ENCODE measurements at regions not wholly inside any gene's neighbourhood (a gene's known extent, or its start where the extent isn't known, plus 50 kb on each side); places are given as distances from the start of the nearest gene placed in this dataset.

DNA sequence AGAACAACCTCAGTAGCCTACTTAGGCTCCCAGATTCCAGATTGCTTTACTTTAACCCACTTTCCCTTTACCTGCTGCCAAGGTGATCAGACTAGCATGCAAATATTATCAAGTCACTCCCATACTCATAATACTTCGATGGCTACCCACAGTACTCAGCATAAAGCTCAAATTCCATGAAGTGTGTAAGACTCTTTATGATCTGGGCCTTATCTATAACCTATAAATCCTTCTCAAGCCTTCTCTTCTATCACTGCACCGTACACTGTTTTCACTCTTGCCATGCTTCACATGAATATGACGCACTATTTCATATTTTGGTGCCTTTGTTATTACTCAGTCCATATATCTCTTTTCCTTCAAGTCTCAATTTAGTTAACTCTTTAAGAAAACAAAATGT, 135.2 kb upstream of the TARS1 start:
- in situ Hi-C loops (cut with MboI), result no loop called here
- H3K4me2 ChIP-seq (ENCODE audit: insufficient read depth, low read length), result no peak overlapping the region
- H3K4me3 ChIP-seq, result no peak overlapping the region
- H3K9me3 ChIP-seq (replicated peaks; ENCODE audit: control insufficient read depth, insufficient read depth, low read depth, low read length), result no peaks in the 10 kb centered on the region
- intact Hi-C loops (cut with micrococcal nuclease), result no loop called here
- TF ChIP-seq, protein P1, sequence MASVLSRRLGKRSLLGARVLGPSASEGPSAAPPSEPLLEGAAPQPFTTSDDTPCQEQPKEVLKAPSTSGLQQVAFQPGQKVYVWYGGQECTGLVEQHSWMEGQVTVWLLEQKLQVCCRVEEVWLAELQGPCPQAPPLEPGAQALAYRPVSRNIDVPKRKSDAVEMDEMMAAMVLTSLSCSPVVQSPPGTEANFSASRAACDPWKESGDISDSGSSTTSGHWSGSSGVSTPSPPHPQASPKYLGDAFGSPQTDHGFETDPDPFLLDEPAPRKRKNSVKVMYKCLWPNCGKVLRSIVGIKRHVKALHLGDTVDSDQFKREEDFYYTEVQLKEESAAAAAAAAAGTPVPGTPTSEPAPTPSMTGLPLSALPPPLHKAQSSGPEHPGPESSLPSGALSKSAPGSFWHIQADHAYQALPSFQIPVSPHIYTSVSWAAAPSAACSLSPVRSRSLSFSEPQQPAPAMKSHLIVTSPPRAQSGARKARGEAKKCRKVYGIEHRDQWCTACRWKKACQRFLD (CRISPR knock-in tag; IDR thresholded peaks at IDR 0.05), result no peak
- TF ChIP-seq SIX5 (IDR thresholded peaks at IDR 0.05; ENCODE audit: borderline replicate concordance in 1 of 2, insufficient read depth in 1 of 2, low read depth in 1 of 2, low read length in 2 of 2) (no peak), ZNF282 (CRISPR knock-in tag; IDR thresholded peaks at IDR 0.05) (no peak), GTF2A2 (tag; IDR thresholded peaks at IDR 0.05) (no peak), ZNF384 (IDR thresholded peaks at IDR 0.05; ENCODE audit: low read depth, low read length) (no peak), HLTF (IDR thresholded peaks at IDR 0.05) (no peak), CCAR2 (IDR thresholded peaks at IDR 0.05; ENCODE audit: low read depth, low read length) (no peak), MYBL2 (IDR thresholded peaks at IDR 0.05; ENCODE audit: low read depth) (no peak), MYBL2 (CRISPR knock-in tag; IDR thresholded peaks at IDR 0.05; ENCODE audit: borderline replicate concordance) (no peak), KAT7 (CRISPR knock-in tag; IDR thresholded peaks at IDR 0.05; ENCODE audit: borderline replicate concordance) (no peak)
- TF ChIP-seq, protein P2, sequence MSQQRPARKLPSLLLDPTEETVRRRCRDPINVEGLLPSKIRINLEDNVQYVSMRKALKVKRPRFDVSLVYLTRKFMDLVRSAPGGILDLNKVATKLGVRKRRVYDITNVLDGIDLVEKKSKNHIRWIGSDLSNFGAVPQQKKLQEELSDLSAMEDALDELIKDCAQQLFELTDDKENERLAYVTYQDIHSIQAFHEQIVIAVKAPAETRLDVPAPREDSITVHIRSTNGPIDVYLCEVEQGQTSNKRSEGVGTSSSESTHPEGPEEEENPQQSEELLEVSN (IDR thresholded peaks at IDR 0.05; ENCODE audit: borderline replicate concordance in 1 of 2, extremely low read depth in 1 of 2, insufficient read depth in 1 of 2, insufficient read length in 1 of 2, low read depth in 1 of 2, low read length in 1 of 2, poor library complexity in 1 of 2, severe bottlenecking in 1 of 2), result no peak
- TF ChIP-seq, protein P3, sequence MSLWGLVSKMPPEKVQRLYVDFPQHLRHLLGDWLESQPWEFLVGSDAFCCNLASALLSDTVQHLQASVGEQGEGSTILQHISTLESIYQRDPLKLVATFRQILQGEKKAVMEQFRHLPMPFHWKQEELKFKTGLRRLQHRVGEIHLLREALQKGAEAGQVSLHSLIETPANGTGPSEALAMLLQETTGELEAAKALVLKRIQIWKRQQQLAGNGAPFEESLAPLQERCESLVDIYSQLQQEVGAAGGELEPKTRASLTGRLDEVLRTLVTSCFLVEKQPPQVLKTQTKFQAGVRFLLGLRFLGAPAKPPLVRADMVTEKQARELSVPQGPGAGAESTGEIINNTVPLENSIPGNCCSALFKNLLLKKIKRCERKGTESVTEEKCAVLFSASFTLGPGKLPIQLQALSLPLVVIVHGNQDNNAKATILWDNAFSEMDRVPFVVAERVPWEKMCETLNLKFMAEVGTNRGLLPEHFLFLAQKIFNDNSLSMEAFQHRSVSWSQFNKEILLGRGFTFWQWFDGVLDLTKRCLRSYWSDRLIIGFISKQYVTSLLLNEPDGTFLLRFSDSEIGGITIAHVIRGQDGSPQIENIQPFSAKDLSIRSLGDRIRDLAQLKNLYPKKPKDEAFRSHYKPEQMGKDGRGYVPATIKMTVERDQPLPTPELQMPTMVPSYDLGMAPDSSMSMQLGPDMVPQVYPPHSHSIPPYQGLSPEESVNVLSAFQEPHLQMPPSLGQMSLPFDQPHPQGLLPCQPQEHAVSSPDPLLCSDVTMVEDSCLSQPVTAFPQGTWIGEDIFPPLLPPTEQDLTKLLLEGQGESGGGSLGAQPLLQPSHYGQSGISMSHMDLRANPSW (CRISPR knock-in tag; IDR thresholded peaks at IDR 0.05), result no peak
- no peaks in the 10 kb centered on the region for H3K36me3 ChIP-seq (ENCODE audit: control insufficient read depth, insufficient read depth, low read length)
- no peak overlapping the region for H2AFZ ChIP-seq (ENCODE audit: low read depth, low read length)
- no TSS peak for BruUV-seq (replicated peaks)
- DNase-seq (ENCODE audit: extremely low read depth in 1 of 4, low spot score in 3 of 4), result no peak
- WGBS (ENCODE audit: insufficient coverage, low coverage, missing lambda C conversion rate), result 0% methylated on average over 3 of the region's 3 CpGs
- no peak overlapping the region for H3K9ac ChIP-seq (ENCODE audit: insufficient read depth in 1 of 2, low read depth in 2 of 2, low read length in 2 of 2)
- H3K79me2 ChIP-seq (ENCODE audit: control insufficient read depth, insufficient read depth, low read length), result no peaks in the 10 kb centered on the region
- no peak for ATAC-seq
- H3K27me3 ChIP-seq (ENCODE audit: control insufficient read depth in 2 of 2, insufficient read depth in 2 of 2, low read length in 2 of 2), result no peaks in the 10 kb centered on the region
- H3K4me1 ChIP-seq (replicated peaks in 1 of 2; ENCODE audit: control insufficient read depth in 2 of 2, insufficient read depth in 2 of 2, low read length in 2 of 2), result no peaks in the 10 kb centered on the region
- no peak for FAIRE-seq
- H3K27ac ChIP-seq (ENCODE audit: extremely low read depth, low read depth, low read length), result no peak overlapping the region
- POLR2A ChIA-PET, result no interaction called here
- no peaks in the 10 kb centered on the region for H4K20me1 ChIP-seq (replicated peaks; ENCODE audit: control insufficient read depth, insufficient read depth, low read length)
- CTCF ChIA-PET (ENCODE audit: low intra/inter-chr PET ratio), result no interaction called here
- no peaks in the 10 kb centered on the region for H3K9me1 ChIP-seq (ENCODE audit: control insufficient read depth, insufficient read depth, low read length)
